CD8-positive, alpha-beta memory T cell (primary cell): ENCODE measurements at regions not wholly inside any gene's neighbourhood (a gene's known extent, or its start where the extent isn't known, plus 50 kb on each side); places are given as distances from the start of the nearest gene placed in this dataset.

Source experiments
- CTCF ChIA-PET: fragments of 350-600 bp; sonication (Branson Sonifier 250); formaldehyde crosslinking; loops from one replicate; lab custom pipeline; 2021; ENCODE audit warnings: antibody characterized with exemption; lab: Charles Lee
- POLR2A ChIA-PET: fragments of 350-600 bp; sonication (Branson Sonifier 250); formaldehyde crosslinking; loops from one replicate; lab custom pipeline; 2021; ENCODE audit warnings: antibody characterized with exemption; lab: Charles Lee
- DNase-seq, 5 donors: peaks; one replicate each; pipeline versions ENCODE4 v3.0.0 to v3.0.0-alpha.2; 2020 to 2022; ENCODE audit warnings: mixed read lengths in 1 of 5
- H3K27ac ChIP-seq: one replicate; pipeline ENCODE4 v1.7.0; 2013; ENCODE audit warnings: low read depth, mild to moderate bottlenecking, low read length, moderate library complexity
- H3K27me3 ChIP-seq: 2 replicates; pipeline ENCODE4 v1.7.0; 2013; ENCODE audit warnings: low read length, mild to moderate bottlenecking; ENCODE audit not compliant: insufficient read depth, poor library complexity, severe bottlenecking
- H3K36me3 ChIP-seq: 2 replicates; pipeline ENCODE4 v1.7.0; 2013; ENCODE audit warnings: mild to moderate bottlenecking, low read length, moderate library complexity; ENCODE audit not compliant: insufficient read depth
- H3K4me1 ChIP-seq: 2 replicates; pipeline ENCODE4 v1.7.0; 2013; ENCODE audit warnings: mild to moderate bottlenecking, low read length, moderate library complexity; ENCODE audit not compliant: insufficient read depth
- H3K4me3 ChIP-seq: 2 replicates; pipeline ENCODE4 v1.7.0; 2013; ENCODE audit warnings: mild to moderate bottlenecking, low read length
- H3K9me3 ChIP-seq: 2 replicates; pipeline ENCODE4 v1.7.0; 2013; ENCODE audit warnings: mild to moderate bottlenecking, low read length
- H3K27ac Mint-ChIP-seq, 8 donors: one replicate each; pipeline ENCODE4 v1.8.0; 2020 to 2021; ENCODE audit warnings: mixed read lengths in 8 of 8, mild to moderate bottlenecking in 6 of 8, inconsistent platforms in 3 of 8, moderate library complexity in 3 of 8
- H3K27me3 Mint-ChIP-seq, 2 donors: one replicate each; pipeline ENCODE4 v1.8.0; 2020 to 2021; ENCODE audit warnings: mixed read lengths in 2 of 2, mild to moderate bottlenecking in 1 of 2, moderate library complexity in 1 of 2
- H3K36me3 Mint-ChIP-seq, 3 donors: one replicate each; pipeline ENCODE4 v1.8.0; 2020 to 2021; ENCODE audit warnings: mixed read lengths in 3 of 3, inconsistent platforms in 1 of 3, mild to moderate bottlenecking in 1 of 3
- H3K4me1 Mint-ChIP-seq, 3 donors: one replicate each; pipeline ENCODE4 v1.8.0; 2020 to 2021; ENCODE audit warnings: mixed read lengths in 3 of 3, inconsistent platforms in 1 of 3, mild to moderate bottlenecking in 1 of 3
- H3K4me3 Mint-ChIP-seq, 7 donors: one replicate each; pipeline ENCODE4 v1.8.0; 2020 to 2021; ENCODE audit warnings: mixed read lengths in 7 of 7, mild to moderate bottlenecking in 6 of 7, moderate library complexity in 4 of 7, inconsistent platforms in 2 of 7
- H3K9me3 Mint-ChIP-seq, 5 donors: one replicate each; pipeline ENCODE4 v1.8.0; 2020 to 2022; ENCODE audit warnings: mixed read lengths in 5 of 5, mild to moderate bottlenecking in 3 of 5, moderate library complexity in 2 of 5, inconsistent platforms in 1 of 5

- Mint-ChIP-seq H3K27ac (no peak overlapping the region), H3K9me3 (peaks cover 11 to 29% (median 20%) of the 10 kb centered on the region in 5 donors), H3K4me1 (no peaks in the 10 kb centered on the region), H3K4me3 (no peak overlapping the region), H3K36me3 (peaks cover 0 to 4% (median 2%) of the 10 kb centered on the region in 3 donors), H3K27me3 (no peaks in the 10 kb centered on the region)
- no peak for DNase-seq
- Histone ChIP-seq H3K27me3 (no peaks in the 10 kb centered on the region), H3K4me1 (no peaks in the 10 kb centered on the region), H3K27ac (no peak overlapping the region), H3K36me3 (no peaks in the 10 kb centered on the region), H3K9me3 (no peaks in the 10 kb centered on the region), H3K4me3 (no peak overlapping the region)
- POLR2A ChIA-PET = no interaction called here
- CTCF ChIA-PET = no interaction called here
Measured at GRCh38 chr4:144313370-144313769, 172.9 kb upstream of the GYPA start.

- peaks cover 0 to 4% (median 2%) of the 10 kb centered on the region in 3 donors for H3K36me3 Mint-ChIP-seq
- CTCF ChIA-PET = no interaction called here
- H3K4me3 Mint-ChIP-seq = no peak overlapping the region
- no peak overlapping the region for H3K27ac ChIP-seq
- no peak overlapping the region for H3K4me3 ChIP-seq
- POLR2A ChIA-PET = no interaction called here
- no peaks in the 10 kb centered on the region for H3K4me1 ChIP-seq
- DNase-seq = no peak
- H3K4me1 Mint-ChIP-seq = no peaks in the 10 kb centered on the region
- H3K27me3 ChIP-seq = no peaks in the 10 kb centered on the region
- H3K27ac Mint-ChIP-seq = no peak overlapping the region
- H3K36me3 ChIP-seq = no peaks in the 10 kb centered on the region
- peaks cover 11 to 20% (median 20%) of the 10 kb centered on the region in 5 donors for H3K9me3 Mint-ChIP-seq
- no peaks in the 10 kb centered on the region for H3K27me3 Mint-ChIP-seq
- no peaks in the 10 kb centered on the region for H3K9me3 ChIP-seq
Measured at GRCh38 chr4:144316869-144317268, 176.4 kb upstream of the GYPA start.

DNA sequence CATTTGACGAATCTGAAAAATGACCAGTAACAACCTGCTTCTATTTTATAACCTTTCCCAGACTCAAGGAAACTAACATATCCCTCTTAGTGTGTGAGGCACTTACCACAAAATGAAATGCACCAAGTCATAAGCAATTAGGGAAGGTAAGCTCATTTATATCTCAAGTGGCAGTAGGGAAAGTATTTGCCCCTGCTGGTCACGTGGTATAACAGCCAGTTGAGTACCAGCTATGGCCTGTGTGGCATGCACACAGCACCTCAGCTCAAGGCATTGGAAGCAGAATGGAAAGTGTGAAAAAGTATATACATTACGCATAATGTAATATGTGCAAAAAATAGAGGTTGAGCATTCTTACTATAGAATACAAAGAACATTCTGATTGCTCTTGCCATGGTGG, 178.3 kb upstream of the GYPA start:
- CTCF ChIA-PET = no interaction called here
- Histone ChIP-seq H3K4me3 (no peak overlapping the region), H3K9me3 (no peaks in the 10 kb centered on the region), H3K27me3 (no peaks in the 10 kb centered on the region), H3K4me1 (no peaks in the 10 kb centered on the region), H3K36me3 (no peaks in the 10 kb centered on the region), H3K27ac (no peak overlapping the region)
- POLR2A ChIA-PET = no interaction called here
- no peaks in the 10 kb centered on the region for H3K4me1 Mint-ChIP-seq
- no peak overlapping the region for H3K4me3 Mint-ChIP-seq
- DNase-seq = no peak
- no peak overlapping the region for H3K27ac Mint-ChIP-seq
- peaks cover 11 to 18% (median 16%) of the 10 kb centered on the region in 5 donors for H3K9me3 Mint-ChIP-seq
- no peaks in the 10 kb centered on the region for H3K27me3 Mint-ChIP-seq
- peaks cover 0 to 4% (median 2%) of the 10 kb centered on the region in 3 donors for H3K36me3 Mint-ChIP-seq

GRCh38 chr4:144336633-144337032, 196.1 kb upstream of the GYPA start:
- H3K9me3 Mint-ChIP-seq = peaks cover 0 to 7% (median 0%) of the 10 kb centered on the region in 5 donors
- H3K36me3 ChIP-seq = no peaks in the 10 kb centered on the region
- no peak overlapping the region for H3K27ac Mint-ChIP-seq
- H3K27me3 Mint-ChIP-seq = peaks cover 0 to 6% of the 10 kb centered on the region in 2 donors
- H3K27ac ChIP-seq = no peak overlapping the region
- ChIA-PET POLR2A (no interaction called here), CTCF (no interaction called here)
- H3K27me3 ChIP-seq = no peaks in the 10 kb centered on the region
- H3K4me3 Mint-ChIP-seq = no peak overlapping the region
- DNase-seq = no peak
- no peaks in the 10 kb centered on the region for H3K36me3 Mint-ChIP-seq
- H3K4me1 Mint-ChIP-seq = no peaks in the 10 kb centered on the region
- H3K4me1 ChIP-seq = no peaks in the 10 kb centered on the region
- no peaks in the 10 kb centered on the region for H3K9me3 ChIP-seq
- H3K4me3 ChIP-seq = no peak overlapping the region

DNA sequence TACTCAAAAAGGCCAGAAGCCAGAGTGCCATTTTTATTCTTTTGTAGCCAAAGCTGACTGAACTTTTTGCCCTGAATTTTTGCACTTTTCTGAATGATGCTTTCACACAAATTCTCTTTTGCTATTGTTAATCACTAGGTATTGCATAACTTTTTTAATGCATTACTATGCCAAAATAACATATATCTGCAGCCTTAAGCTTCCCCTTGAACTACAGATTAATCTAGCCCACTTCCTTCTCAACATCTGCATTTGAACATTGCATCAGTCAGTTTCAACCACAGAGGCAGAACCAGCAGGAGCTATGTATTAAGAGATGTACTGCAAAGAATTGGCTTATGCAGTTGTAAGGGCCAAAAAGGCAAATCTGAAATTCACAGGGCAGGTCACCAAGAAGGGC, 197.6 kb upstream of the GYPA start:
- no peak overlapping the region for H3K27ac ChIP-seq
- H3K27ac Mint-ChIP-seq = no peak overlapping the region

GRCh38 chr4:144338834-144339233, 198.3 kb upstream of the GYPA start:
- no peaks in the 10 kb centered on the region for H3K36me3 Mint-ChIP-seq

More for the DNA sequence above, 197.6 kb upstream of the GYPA start:
- no peak for DNase-seq
- no peaks in the 10 kb centered on the region for H3K4me1 Mint-ChIP-seq
- no peaks in the 10 kb centered on the region for H3K27me3 ChIP-seq
- peaks cover 0 to 9% (median 0%) of the 10 kb centered on the region in 5 donors for H3K9me3 Mint-ChIP-seq
- POLR2A ChIA-PET = no interaction called here
- H3K4me3 ChIP-seq = no peak overlapping the region
- H3K4me1 ChIP-seq = no peaks in the 10 kb centered on the region
- no peaks in the 10 kb centered on the region for H3K36me3 ChIP-seq
- peaks cover 0 to 6% of the 10 kb centered on the region in 2 donors for H3K27me3 Mint-ChIP-seq
- H3K4me3 Mint-ChIP-seq = no peak overlapping the region
- H3K36me3 Mint-ChIP-seq = no peaks in the 10 kb centered on the region
- no peaks in the 10 kb centered on the region for H3K9me3 ChIP-seq
- CTCF ChIA-PET = no interaction called here

DNA sequence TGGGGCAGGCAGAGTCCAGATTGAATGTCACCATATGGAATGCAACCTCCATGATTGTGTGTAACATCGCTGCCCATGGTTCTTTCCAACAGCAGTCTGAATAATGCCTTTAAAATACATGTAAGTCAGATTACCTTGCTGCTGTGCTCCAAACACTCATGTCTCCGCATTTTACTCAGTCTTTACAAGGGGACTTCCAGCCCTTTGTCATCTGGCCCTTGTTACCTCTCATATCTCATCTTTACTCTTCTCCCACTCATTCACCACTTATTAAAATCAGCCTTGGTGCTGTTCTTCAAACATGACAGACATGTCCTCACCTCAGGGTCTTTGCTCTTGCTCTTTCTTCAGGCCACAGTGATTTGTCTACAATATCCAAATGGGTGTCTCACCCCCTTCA, 200.4 kb upstream of the GYPA start:
- H3K36me3 Mint-ChIP-seq = no peaks in the 10 kb centered on the region

More at GRCh38 chr4:144338834-144339233, 198.3 kb upstream of the GYPA start:
- POLR2A ChIA-PET = no interaction called here
- CTCF ChIA-PET = no interaction called here
- Histone ChIP-seq H3K36me3 (no peaks in the 10 kb centered on the region), H3K27ac (no peak overlapping the region), H3K27me3 (no peaks in the 10 kb centered on the region), H3K9me3 (no peaks in the 10 kb centered on the region), H3K4me3 (no peak overlapping the region), H3K4me1 (no peaks in the 10 kb centered on the region)
- no peak for DNase-seq
- H3K4me3 Mint-ChIP-seq = no peak overlapping the region
- H3K4me1 Mint-ChIP-seq = no peaks in the 10 kb centered on the region
- H3K27me3 Mint-ChIP-seq = peaks cover 0 to 6% of the 10 kb centered on the region in 2 donors
- peaks cover 0 to 9% (median 0%) of the 10 kb centered on the region in 5 donors for H3K9me3 Mint-ChIP-seq
- H3K27ac Mint-ChIP-seq = no peak overlapping the region

DNA sequence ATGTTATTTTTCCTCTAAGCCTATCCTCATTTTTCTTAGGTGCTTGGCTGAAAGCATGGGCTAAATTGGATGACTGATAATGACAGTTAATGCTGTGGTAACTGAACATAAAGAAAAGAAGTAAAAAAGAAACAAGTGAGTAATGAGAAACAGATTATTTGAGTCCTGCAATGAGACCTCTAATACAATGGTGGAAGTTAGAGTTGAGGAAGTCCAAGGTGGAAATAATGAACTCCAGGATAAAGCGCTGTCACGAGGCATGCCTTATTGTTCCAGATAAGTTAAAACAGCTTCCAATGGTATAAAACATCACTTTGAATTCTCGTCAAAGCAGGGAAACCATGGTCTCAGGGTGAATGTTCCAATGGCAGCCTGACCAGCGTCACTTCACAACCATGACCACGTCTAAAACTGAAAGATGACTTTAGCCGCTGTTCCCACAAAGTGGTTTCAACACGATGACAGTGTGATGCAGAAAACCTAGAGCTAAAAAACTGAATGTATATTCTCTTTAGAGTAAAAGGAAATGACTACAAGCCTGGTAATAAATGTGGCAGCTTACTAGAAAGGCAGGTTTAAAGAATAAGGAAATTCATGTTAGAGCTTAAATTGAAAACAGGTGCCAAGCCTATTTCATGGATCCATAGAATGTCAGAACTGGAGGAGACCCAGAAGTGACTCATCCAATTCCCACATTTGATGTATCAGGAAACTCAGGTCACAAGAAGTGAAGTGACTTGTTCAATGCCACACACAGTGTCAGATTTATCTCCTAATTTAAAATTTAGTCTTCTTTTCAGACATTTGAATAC, 202.6 kb upstream of the GYPA start:
- Mint-ChIP-seq H3K27me3 (peaks cover 0 to 2% of the 10 kb centered on the region in 2 donors), H3K36me3 (no peaks in the 10 kb centered on the region), H3K9me3 (peaks cover 0 to 6% (median 0%) of the 10 kb centered on the region in 5 donors), H3K27ac (no peak overlapping the region), H3K4me3 (no peak overlapping the region), H3K4me1 (no peaks in the 10 kb centered on the region)
- Histone ChIP-seq H3K4me1 (no peaks in the 10 kb centered on the region), H3K27me3 (no peaks in the 10 kb centered on the region), H3K9me3 (no peaks in the 10 kb centered on the region), H3K36me3 (no peaks in the 10 kb centered on the region), H3K4me3 (no peak overlapping the region), H3K27ac (no peak overlapping the region)
- no peak for DNase-seq
- POLR2A ChIA-PET = no interaction called here
- CTCF ChIA-PET = no interaction called here

More for the DNA sequence above, 200.4 kb upstream of the GYPA start:
- Mint-ChIP-seq H3K9me3 (peaks cover 0 to 7% (median 0%) of the 10 kb centered on the region in 5 donors), H3K27me3 (peaks cover 0 to 3% of the 10 kb centered on the region in 2 donors), H3K4me3 (no peak overlapping the region), H3K27ac (no peak overlapping the region), H3K4me1 (no peaks in the 10 kb centered on the region)
- POLR2A ChIA-PET = no interaction called here
- no peaks in the 10 kb centered on the region for H3K9me3 ChIP-seq
- no peaks in the 10 kb centered on the region for H3K4me1 ChIP-seq
- no peak overlapping the region for H3K27ac ChIP-seq
- CTCF ChIA-PET = no interaction called here
- H3K36me3 ChIP-seq = no peaks in the 10 kb centered on the region
- H3K27me3 ChIP-seq = no peaks in the 10 kb centered on the region
- no peak for DNase-seq
- H3K4me3 ChIP-seq = no peak overlapping the region
